H4 (cell line): ENCODE measurements at regions not wholly inside any gene's neighbourhood (a gene's known extent, or its start where the extent isn't known, plus 50 kb on each side); places are given as distances from the start of the nearest gene placed in this dataset.
"Not testable (repeated sequence)": the region's sequence is repeated elsewhere in the genome, so short reads cannot be mapped to it uniquely, and the experiment has no call there.

Experiments
- DNase-seq: peaks from one replicate; pipeline ENCODE4 v3.0.0-alpha.2; 2015; ENCODE audit warnings: low spot score

DNA sequence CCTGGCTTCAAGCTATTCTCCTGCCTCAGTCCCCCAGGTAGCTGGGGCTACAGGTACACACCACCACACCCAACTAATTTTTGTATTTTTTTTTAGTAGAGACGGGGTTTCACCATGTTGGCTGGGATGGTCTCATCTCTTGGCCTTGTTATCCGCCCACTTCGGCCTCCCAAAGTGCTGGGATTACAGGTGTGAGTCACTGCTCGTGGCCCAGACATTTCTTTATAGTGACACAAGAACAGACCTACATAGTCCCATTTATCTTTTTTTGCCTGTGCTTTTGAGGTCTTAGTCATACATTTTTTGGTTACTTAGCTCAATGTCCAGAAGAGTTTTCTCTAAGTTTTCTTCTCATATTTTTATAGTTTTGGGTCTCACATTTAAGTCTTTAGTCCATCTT lies 247.4 kb downstream of the SYT10 start:
- no peak for DNase-seq

GRCh38 chr12:33187409-33187808 lies 252.2 kb downstream of the SYT10 start:
- DNase-seq, result no peak

- DNase-seq, result no peak
These were observed 255.5 kb downstream of the SYT10 start for GRCh38 chr12:33184161-33184560.

DNA sequence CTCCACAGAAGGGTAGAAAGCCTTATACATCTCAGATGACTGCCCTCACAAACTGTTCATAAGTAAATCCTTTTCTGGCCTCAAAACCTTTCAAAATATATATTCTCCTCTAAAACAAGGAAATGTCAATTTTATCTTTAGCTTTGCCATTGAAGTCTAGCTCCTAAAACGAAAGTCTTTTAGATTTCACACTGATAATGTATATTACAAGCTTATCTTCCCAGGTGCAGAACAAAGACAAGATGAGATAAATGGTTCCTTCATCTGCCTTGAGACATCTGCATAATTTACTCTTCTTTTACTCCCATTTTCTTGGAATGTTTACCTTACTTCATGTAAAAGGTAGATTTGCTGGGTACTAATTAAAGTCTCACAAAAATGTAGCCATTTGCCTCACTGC lies 257.1 kb downstream of the SYT10 start:
- DNase-seq, result no peak

- no peak for DNase-seq
These were observed 258.7 kb downstream of the SYT10 start for GRCh38 chr12:33180918-33181317.

DNA sequence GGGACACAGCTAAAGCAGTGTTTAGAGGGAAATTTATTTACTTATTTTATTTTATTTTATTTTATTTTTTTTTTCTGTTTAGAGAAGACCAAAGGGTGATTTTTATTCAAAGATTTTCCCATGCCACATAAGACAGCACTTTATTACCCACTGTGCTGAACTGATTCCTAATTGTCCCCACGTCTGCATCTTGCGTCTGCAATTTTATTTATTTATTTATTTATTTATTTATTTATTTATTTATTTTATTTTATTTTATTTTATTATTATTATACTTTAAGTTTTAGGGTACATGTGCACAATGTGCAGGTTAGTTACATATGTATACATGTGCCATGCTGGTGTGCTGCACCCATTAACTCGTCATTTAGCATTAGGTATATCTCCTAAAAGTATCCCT lies 269.7 kb upstream of the PKP2 start:
- DNase-seq, result not testable (repeated sequence)

- DNase-seq, result no peak
These were observed 259.5 kb upstream of the PKP2 start for GRCh38 chr12:33156042-33156441.

- DNase-seq, result not testable (repeated sequence)
These were observed 250.7 kb upstream of the PKP2 start for GRCh38 chr12:33147292-33147691.

- DNase-seq, result no peak
These were observed 232.9 kb upstream of the PKP2 start for GRCh38 chr12:33129500-33129899.

DNA sequence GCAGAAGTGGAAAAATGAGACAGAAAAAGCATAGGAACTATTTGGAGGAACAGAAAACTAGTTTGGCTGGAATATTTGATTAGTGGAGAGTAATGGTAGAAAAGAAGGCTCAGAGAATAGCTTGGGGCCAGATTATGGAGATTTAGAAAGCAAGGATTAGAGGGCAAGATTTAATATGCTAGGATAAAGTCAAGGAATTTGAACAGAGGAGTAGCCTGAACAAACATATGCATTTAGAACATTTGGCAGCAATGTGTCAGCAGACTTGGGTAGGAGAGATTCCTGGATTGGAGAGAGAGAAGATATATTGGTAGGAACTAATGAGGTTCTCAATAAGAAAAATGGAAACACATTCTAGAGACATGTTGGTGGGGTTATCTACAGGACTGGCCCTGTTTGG lies 229.2 kb upstream of the PKP2 start:
- no peak for DNase-seq

- no peak for DNase-seq
These were observed 219.7 kb upstream of the PKP2 start for GRCh38 chr12:33116284-33116683.

DNA sequence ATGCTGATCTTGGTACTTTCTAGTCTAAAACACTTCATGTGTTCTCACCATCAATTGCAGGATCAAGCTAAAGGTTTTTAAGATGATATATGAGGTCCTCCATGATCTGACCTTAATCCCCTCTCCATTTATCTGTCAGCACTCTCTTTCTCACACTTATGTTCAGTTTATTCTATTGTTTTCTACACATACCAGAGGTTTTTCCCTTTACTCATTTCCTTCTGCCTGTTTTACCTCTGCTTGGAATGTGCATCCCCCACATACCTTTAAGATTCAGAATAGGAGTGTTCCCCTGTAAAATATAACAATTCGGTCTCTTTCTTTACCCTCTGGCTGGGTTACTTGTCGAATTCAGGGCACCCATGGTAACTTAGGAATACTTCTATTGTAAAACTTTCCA lies 219.1 kb upstream of the PKP2 start:
- DNase-seq, result no peak

DNA sequence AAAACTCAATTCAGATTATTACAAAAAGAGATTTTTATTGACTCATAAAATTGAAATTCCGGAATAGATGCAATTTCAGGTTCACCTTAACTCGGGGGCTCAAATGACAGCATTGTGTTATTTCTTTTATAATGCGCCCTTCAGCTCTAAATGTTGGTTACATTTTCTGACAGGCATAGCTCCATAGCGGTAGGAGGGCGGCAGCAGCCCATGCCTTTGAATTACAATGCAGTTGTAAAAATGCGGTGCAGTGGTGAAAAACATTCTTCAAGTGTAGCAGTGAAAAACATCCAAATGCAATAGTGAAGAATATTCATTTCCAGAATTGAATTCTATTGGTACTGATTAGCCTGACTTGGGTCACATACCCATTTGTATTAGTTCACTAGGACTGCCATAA lies 215.3 kb upstream of the PKP2 start:
- DNase-seq, result no peak

GRCh38 chr12:33107827-33108226 lies 211.2 kb upstream of the PKP2 start:
- not testable (repeated sequence) for DNase-seq

DNA sequence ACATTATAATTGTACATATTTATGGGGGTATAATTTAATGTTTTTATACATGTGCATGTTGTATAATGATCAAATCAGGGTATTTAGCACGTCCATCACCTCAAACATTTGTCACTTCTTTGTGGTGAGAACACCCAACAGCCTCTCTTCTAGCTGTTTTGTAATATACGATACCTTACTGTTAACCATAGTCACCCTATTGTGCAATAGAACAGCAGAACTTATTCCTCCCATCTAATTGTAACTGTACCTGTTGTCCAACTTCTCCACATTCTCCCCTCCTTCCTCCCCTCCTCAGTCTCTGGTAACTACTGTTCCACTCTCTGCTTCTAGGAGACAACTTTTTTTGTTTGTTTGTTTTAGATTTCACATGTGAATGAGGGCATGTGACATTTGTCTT lies 197.0 kb upstream of the PKP2 start:
- DNase-seq, result no peak

DNA sequence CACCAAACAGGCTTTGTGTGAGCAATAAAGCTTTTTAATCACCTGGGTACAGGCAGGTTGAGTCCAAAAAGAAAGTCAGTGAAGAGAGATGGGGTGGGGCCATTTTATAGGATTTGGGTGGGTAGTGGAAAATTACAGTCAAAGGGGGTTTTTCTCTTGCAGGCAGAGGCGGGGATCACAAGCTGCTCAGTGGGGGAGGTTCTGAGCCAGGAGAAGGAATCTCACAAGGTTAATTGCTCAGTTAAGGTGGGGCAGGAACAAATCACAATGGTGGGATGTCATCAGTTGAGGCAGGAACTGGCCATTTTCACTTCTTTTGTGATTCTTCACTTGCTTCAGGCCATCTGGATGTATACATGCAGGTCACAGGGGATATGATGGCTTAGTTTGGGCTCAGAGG lies 191.3 kb upstream of the PKP2 start:
- DNase-seq, result not testable (repeated sequence)

- not testable (repeated sequence) for DNase-seq
These were observed 179.8 kb upstream of the PKP2 start for GRCh38 chr12:33076401-33076800.

DNA sequence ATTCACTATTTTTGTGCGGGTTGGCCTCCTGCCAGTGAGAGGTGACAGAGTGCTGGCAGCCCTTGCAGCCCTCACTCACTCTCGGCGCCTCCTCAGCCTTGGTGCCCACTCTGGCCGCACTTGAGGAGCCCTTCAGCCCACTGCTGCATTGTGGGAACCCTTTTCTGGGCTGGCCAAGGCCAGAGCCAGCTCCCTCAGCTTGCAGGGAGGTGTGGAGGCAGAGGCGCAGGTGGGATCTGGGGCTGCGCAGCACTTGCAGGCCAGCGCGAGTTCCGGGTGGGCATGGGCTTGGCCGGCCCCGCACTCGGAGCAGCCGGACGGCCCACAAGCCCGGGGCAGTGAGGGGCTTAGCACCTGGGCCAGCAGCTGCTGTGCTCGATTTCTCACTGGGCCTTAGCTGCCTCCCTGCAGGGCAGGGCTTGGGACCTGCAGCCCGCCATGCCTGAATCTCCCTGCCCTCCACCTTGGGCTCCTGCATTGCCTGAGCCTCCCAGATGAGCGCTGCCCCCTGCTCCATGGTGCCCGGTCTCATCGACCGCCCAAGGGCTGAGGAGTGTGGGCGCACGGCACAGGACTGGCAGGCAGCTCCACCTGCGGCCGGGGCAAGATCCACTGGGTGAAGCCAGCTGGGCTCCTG lies 178.7 kb upstream of the PKP2 start:
- not testable (repeated sequence) for DNase-seq

DNA sequence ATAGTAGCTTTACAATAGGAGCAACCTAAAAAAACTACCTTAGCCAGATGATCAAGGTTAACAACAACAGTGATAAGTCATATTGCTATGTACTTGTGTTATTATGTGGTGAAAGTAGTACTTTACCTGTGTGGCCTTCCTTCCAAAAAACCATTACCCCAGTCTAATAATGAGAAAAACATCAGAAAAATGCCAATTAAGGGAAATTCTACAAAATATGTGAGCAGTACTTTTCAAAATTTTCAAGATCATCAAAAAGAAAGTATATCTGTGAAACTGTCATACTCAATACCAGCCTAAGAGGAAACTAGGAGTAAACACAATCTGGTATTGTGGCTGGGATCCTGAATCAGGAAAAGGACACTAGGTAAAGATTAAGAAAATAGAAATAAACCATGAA lies 165.3 kb upstream of the PKP2 start:
- no peak for DNase-seq

DNA sequence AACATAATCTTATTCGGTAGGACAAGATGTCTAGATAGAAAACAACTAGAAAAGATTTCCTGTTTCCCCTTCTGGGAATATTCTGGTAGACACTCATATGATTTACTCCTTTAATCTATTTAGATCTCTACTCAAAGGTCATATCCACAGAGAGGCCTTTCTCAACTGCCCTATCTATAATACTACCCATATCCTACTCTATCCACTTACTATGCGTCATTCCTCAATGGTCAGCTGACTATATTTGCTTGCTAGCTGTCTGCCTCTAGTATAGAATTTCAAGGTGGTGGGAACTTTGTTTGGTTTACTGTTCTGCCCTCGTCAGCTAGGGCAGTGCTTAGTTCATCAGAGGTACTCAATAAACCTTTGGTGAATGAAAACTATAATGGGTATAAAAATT lies 157.8 kb upstream of the PKP2 start:
- no peak for DNase-seq

- DNase-seq, result no peak
These were observed 155.8 kb upstream of the PKP2 start for GRCh38 chr12:33052141-33053051.

DNA sequence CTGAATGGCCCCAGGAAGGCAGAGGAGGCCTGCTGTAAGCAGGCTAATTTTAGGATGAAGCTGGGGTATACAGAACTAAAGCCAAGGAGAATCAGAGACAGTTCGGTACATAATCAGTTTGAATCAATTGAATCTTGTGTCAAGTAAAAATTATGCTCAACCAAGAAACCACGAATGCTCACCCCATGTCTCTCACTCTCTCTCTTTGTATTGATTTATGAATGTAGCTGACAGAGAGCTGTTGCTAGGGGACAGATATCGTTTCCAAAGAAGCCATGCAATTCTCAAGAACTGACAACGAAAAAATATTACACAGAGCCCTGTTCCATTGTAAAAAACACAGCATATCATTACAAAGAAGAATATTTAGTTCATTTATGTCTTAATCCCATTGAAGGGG lies 151.1 kb upstream of the PKP2 start:
- no peak for DNase-seq

DNA sequence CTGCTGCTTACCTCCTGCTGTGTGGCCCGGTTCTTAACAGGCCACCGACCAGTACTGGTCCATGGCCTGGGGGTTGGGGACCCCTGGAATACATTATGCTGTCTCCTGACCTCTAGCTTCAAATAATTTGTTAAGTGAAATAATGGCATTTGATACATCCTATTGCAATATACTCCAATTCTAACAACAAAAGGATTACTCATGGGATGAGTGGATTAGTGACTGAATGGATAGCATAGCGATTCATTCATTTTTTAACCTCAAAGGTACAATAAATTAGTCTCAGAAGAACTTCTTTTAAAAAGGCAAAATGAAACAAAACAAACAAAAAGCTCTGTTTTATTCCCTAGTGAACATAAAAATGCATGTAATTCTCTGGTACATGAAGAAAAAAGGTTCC lies 147.9 kb upstream of the PKP2 start:
- DNase-seq, result no peak
